GM12875 (cell line): ENCODE measurements at regions not wholly inside any gene's neighbourhood (a gene's known extent, or its start where the extent isn't known, plus 50 kb on each side); places are given as distances from the start of the nearest gene placed in this dataset.

Experiments
- H3K4me3 ChIP-seq: one replicate; pipeline ENCODE4 v1.5.1; 2011; ENCODE audit warnings: low read depth, low read length, control low read depth
- TF ChIP-seq, protein P1 (sequence below): IDR thresholded peaks from 2 replicates; pipeline ENCODE4 v1.5.1; 2011; ENCODE audit warnings: low read depth, mild to moderate bottlenecking, control low read depth, inconsistent platforms, low read length, moderate library complexity, borderline replicate concordance; ENCODE audit not compliant: insufficient read depth

DNA sequence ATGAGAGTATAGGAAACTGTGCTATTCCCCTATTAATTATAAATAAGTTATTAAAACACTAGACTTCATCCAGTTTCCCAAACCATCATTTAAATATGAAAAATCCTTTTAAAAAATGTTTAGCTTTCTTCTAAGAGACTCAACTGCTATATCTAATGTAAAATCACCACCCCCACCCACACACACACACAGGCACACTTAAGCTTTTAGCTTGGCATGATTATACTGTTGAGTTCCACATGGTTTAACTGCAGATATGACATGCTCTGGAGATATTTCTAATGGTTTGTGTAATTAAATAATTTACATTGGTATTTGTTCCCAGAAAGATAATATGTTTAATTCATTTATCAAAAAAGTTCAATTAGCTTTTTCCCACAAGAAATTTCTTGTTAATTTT is 1700.1 kb upstream of the SLC10A2 start:
- TF ChIP-seq, protein P1, sequence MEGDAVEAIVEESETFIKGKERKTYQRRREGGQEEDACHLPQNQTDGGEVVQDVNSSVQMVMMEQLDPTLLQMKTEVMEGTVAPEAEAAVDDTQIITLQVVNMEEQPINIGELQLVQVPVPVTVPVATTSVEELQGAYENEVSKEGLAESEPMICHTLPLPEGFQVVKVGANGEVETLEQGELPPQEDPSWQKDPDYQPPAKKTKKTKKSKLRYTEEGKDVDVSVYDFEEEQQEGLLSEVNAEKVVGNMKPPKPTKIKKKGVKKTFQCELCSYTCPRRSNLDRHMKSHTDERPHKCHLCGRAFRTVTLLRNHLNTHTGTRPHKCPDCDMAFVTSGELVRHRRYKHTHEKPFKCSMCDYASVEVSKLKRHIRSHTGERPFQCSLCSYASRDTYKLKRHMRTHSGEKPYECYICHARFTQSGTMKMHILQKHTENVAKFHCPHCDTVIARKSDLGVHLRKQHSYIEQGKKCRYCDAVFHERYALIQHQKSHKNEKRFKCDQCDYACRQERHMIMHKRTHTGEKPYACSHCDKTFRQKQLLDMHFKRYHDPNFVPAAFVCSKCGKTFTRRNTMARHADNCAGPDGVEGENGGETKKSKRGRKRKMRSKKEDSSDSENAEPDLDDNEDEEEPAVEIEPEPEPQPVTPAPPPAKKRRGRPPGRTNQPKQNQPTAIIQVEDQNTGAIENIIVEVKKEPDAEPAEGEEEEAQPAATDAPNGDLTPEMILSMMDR = no peak
- no peak overlapping the region for H3K4me3 ChIP-seq

DNA sequence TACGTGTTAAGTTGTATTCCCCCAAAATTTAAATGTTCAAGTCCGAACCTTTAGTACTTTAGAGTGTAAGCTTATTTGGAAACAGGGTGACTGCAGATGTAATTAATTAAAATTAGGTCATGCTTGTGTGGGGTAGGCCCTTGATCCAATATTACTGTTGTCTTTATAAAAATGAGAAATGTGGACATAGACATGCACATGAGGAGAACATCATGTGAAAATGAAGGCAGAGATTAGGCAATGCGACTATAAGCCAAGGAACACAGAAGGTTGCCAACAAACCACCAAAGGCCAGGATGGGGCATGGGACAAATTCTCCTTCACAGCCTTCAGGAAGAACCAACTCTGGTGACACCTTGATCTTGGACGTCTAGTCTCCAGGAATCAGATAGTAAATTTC is 1698.4 kb upstream of the SLC10A2 start:
- TF ChIP-seq, protein P1 = no peak
- no peak overlapping the region for H3K4me3 ChIP-seq

DNA sequence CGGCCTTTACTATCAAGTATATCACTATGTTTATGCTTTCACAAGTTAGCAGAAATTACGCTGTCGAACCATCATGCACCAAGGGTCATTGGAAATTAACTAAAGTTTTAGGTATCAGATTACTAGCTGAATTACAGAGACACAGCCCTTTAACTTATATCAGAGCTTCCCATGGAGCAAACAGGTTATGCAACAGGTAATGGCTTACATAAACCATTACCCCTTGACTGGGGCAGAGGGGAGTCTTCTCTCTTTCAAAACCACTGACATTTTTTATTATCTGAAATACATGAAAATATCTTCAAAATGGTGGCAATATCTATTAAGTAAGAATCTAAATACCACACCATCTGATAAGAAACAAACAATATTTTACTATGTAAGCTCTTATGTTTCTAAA is 1692.9 kb upstream of the SLC10A2 start:
- H3K4me3 ChIP-seq = no peak overlapping the region
- TF ChIP-seq, protein P1 = no peak

DNA sequence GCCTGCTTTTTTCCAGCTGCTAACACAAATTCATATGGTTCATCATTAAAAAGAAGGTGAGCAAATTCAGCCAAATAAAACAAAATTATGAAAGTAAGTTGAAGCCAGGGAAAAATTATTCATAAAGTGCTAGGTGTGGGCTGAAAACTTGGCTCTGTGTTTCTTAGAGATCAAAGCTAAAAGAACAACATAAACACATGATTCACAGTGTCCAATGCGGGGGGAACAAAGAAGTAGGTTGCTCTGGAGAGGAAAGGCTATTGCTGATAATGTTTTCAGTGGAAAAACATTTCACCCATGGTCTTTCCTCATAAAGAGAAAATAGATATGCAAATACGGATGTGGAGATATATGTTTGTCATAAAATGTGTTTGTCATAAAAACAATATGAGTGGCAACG is 1691.5 kb upstream of the SLC10A2 start:
- TF ChIP-seq, protein P1 = no peak
- no peak overlapping the region for H3K4me3 ChIP-seq

DNA sequence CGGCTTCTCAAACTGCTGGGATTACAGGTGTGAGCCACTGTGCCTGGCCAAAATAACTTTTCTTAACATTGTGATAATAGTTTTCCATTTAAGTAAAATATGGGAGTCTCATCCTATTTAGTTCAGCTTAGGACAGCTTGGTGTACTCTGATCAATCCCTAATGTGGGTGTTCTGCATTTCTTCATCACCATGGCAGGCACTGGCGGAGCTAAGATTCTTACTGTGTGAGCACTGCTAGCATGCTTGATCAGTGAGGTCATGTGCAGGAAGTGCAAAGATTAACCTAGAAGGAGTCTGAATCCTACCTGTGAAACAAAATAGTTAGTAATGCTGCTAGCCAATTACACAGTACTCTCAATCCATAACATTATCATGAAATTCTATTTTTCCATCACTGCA is 1684.2 kb upstream of the SLC10A2 start:
- TF ChIP-seq, protein P1 = no peak
- no peak overlapping the region for H3K4me3 ChIP-seq

DNA sequence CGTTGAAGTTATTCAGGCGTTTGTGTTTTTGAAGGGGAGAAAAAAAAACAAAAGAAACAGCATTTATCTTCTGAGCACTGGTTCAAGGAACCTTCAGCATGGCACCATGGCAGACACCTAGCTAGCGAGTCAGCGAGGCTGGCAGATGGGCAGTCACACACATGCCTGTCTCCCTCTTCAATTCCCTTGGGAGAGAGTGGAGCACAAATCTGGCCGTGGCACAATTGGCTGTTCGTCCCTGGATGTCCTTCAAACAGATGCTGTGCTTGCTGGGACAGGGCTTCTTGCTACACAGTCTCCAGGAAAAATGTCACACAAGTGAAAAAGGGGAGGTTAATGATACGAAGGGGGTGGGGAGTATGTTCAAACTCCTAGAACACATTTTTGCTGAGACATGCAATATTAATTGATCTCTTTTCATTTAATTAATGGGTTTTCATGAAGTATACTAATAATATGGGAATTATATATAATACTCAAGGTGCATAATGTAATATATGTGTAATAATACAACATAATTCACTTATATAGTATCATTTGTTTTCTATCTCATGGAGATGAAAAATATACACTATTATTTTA is 1674.5 kb upstream of the SLC10A2 start:
- TF ChIP-seq, protein P1 = no peak

DNA sequence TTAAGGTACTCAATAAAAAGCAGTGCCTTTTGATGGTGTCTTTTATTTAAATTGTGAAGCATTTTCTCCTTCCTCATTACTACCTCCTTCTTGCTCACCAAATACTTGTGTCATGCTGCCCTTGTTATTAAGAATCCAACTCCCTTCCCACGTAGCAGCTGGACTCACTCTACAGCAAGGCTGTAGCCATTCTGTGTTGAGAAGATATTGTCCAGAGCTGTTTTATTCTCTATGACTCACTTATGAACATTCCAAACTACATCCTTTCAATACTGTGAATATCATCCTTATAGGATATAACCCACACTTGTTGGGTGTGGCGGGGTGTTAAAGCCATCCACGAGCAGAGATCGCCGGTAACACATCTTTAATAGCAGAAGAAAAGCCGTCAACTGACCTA is 1671.5 kb upstream of the SLC10A2 start:
- H3K4me3 ChIP-seq = no peak overlapping the region
- TF ChIP-seq, protein P1 = no peak

More for the DNA sequence above, 1674.5 kb upstream of the SLC10A2 start:
- H3K4me3 ChIP-seq = no peak overlapping the region
